ENCODE measurements at regions not wholly inside any gene's neighbourhood (a gene's known extent, or its start where the extent isn't known, plus 50 kb on each side); places are given as distances from the start of the nearest gene placed in this dataset.
"Not testable (repeated sequence)": the region's sequence is repeated elsewhere in the genome, so short reads cannot be mapped to it uniquely, and the experiment has no call there.

- not testable (repeated sequence) for H3K27ac ChIP-seq (replicated peaks; ENCODE audit: low read length); H2AK5ac ChIP-seq (ENCODE audit: low read depth, low read length); H3K14ac ChIP-seq (ENCODE audit: low read length); H3K4me3 ChIP-seq (ENCODE audit: low read length in 2 of 2); DNase-seq (ENCODE audit: low spot score); H3K4me2 ChIP-seq (ENCODE audit: insufficient read depth, low read length, poor library complexity, severe bottlenecking); H3K9ac ChIP-seq (ENCODE audit: low read depth, low read length, poor library complexity); H3K18ac ChIP-seq (ENCODE audit: low read length); H4K8ac ChIP-seq (ENCODE audit: low read depth, low read length); H3K4ac ChIP-seq (ENCODE audit: low read length); H3K36me3 ChIP-seq (replicated peaks in 1 of 2; ENCODE audit: control insufficient read depth in 2 of 2, insufficient read depth in 2 of 2, low read length in 2 of 2); H2BK5ac ChIP-seq (ENCODE audit: low read length); H4K91ac ChIP-seq (ENCODE audit: low read depth, low read length, poor library complexity); H2AFZ ChIP-seq (ENCODE audit: low read length); H3K23ac ChIP-seq (ENCODE audit: low read depth, low read length, poor library complexity); H2BK120ac ChIP-seq (ENCODE audit: low read depth, low read length); H2BK12ac ChIP-seq (ENCODE audit: low read length); H3K79me1 ChIP-seq (ENCODE audit: low read depth, low read length); H3K4me1 ChIP-seq (ENCODE audit: control insufficient read depth in 2 of 2, insufficient read depth in 1 of 2, low read depth in 1 of 2, low read length in 2 of 2); H3K27me3 ChIP-seq (ENCODE audit: control insufficient read depth in 3 of 3, insufficient read depth in 3 of 3, low read depth in 1 of 3, low read length in 3 of 3); H2BK15ac ChIP-seq (ENCODE audit: low read length); H3K9me3 ChIP-seq (replicated peaks in 1 of 2; ENCODE audit: control insufficient read depth in 2 of 2, insufficient read depth in 1 of 2, low read depth in 1 of 2, low read length in 2 of 2)
- no CpG with 5 or more reads among the region's 4 CpGs for WGBS, 2 donors (ENCODE audit: extremely low coverage in 2 of 2, insufficient read length in 2 of 2, insufficient replicate concordance in 1 of 2)
Observed at GRCh38 chr2:48061656-48062055, 155.4 kb upstream of the FBXO11 start.

GRCh38 chr2:48065096-48065495 lies 158.8 kb upstream of the FBXO11 start:
- Histone ChIP-seq H3K4me2 (ENCODE audit: insufficient read depth, low read length, poor library complexity, severe bottlenecking) (no peak overlapping the region), H3K9me3 (replicated peaks in 1 of 2; ENCODE audit: control insufficient read depth in 2 of 2, insufficient read depth in 1 of 2, low read depth in 1 of 2, low read length in 2 of 2) (no peaks in the 10 kb centered on the region), H3K4ac (ENCODE audit: low read length) (no peak overlapping the region), H4K8ac (ENCODE audit: low read depth, low read length) (no peak overlapping the region), H3K79me1 (ENCODE audit: low read depth, low read length) (no peaks in the 10 kb centered on the region), H3K36me3 (replicated peaks in 1 of 2; ENCODE audit: control insufficient read depth in 2 of 2, insufficient read depth in 2 of 2, low read length in 2 of 2) (no peaks in the 10 kb centered on the region), H2BK15ac (ENCODE audit: low read length) (no peak overlapping the region), H3K23ac (ENCODE audit: low read depth, low read length, poor library complexity) (no peak overlapping the region), H2BK12ac (ENCODE audit: low read length) (no peak overlapping the region), H3K27me3 (ENCODE audit: control insufficient read depth in 3 of 3, insufficient read depth in 3 of 3, low read depth in 1 of 3, low read length in 3 of 3) (no peaks in the 10 kb centered on the region), H2AFZ (ENCODE audit: low read length) (no peak overlapping the region), H2BK120ac (ENCODE audit: low read depth, low read length) (no peak overlapping the region), H2BK5ac (ENCODE audit: low read length) (no peak overlapping the region), H3K18ac (ENCODE audit: low read length) (no peak overlapping the region), H3K27ac (replicated peaks; ENCODE audit: low read length) (no peak overlapping the region), H2AK5ac (ENCODE audit: low read depth, low read length) (no peak overlapping the region), H3K4me1 (ENCODE audit: control insufficient read depth in 2 of 2, insufficient read depth in 1 of 2, low read depth in 1 of 2, low read length in 2 of 2) (no peaks in the 10 kb centered on the region), H3K9ac (ENCODE audit: low read depth, low read length, poor library complexity) (no peak overlapping the region), H3K14ac (ENCODE audit: low read length) (no peak overlapping the region), H3K4me3 (ENCODE audit: low read length in 2 of 2) (no peak overlapping the region), H4K91ac (ENCODE audit: low read depth, low read length, poor library complexity) (no peak overlapping the region)
- no peak for DNase-seq (ENCODE audit: low spot score)

GRCh38 chr2:48066000-48066399 lies 159.7 kb upstream of the FBXO11 start:
- Histone ChIP-seq H3K79me1 (ENCODE audit: low read depth, low read length) (no peaks in the 10 kb centered on the region), H3K36me3 (replicated peaks in 1 of 2; ENCODE audit: control insufficient read depth in 2 of 2, insufficient read depth in 2 of 2, low read length in 2 of 2) (no peaks in the 10 kb centered on the region), H3K4me2 (ENCODE audit: insufficient read depth, low read length, poor library complexity, severe bottlenecking) (no peak overlapping the region), H2BK15ac (ENCODE audit: low read length) (no peak overlapping the region), H3K27ac (replicated peaks; ENCODE audit: low read length) (no peak overlapping the region), H2BK5ac (ENCODE audit: low read length) (no peak overlapping the region), H3K4me1 (ENCODE audit: control insufficient read depth in 2 of 2, insufficient read depth in 1 of 2, low read depth in 1 of 2, low read length in 2 of 2) (no peaks in the 10 kb centered on the region), H3K9ac (ENCODE audit: low read depth, low read length, poor library complexity) (no peak overlapping the region), H2BK12ac (ENCODE audit: low read length) (no peak overlapping the region), H3K23ac (ENCODE audit: low read depth, low read length, poor library complexity) (no peak overlapping the region), H4K8ac (ENCODE audit: low read depth, low read length) (no peak overlapping the region), H4K91ac (ENCODE audit: low read depth, low read length, poor library complexity) (no peak overlapping the region), H2AFZ (ENCODE audit: low read length) (no peak overlapping the region), H3K4me3 (ENCODE audit: low read length in 2 of 2) (no peak overlapping the region), H3K4ac (ENCODE audit: low read length) (no peak overlapping the region), H3K27me3 (ENCODE audit: control insufficient read depth in 3 of 3, insufficient read depth in 3 of 3, low read depth in 1 of 3, low read length in 3 of 3) (no peaks in the 10 kb centered on the region), H3K18ac (ENCODE audit: low read length) (no peak overlapping the region), H2AK5ac (ENCODE audit: low read depth, low read length) (no peak overlapping the region), H3K9me3 (replicated peaks in 1 of 2; ENCODE audit: control insufficient read depth in 2 of 2, insufficient read depth in 1 of 2, low read depth in 1 of 2, low read length in 2 of 2) (no peaks in the 10 kb centered on the region), H2BK120ac (ENCODE audit: low read depth, low read length) (no peak overlapping the region), H3K14ac (ENCODE audit: low read length) (no peak overlapping the region)
- DNase-seq (ENCODE audit: low spot score) = no peak
- WGBS, 2 donors (ENCODE audit: extremely low coverage in 2 of 2, insufficient read length in 2 of 2, insufficient replicate concordance in 1 of 2) = no CpG with 5 or more reads among the region's 2 CpGs

- H3K4ac ChIP-seq (ENCODE audit: low read length) = no peak overlapping the region
- H2AK5ac ChIP-seq (ENCODE audit: low read depth, low read length) = no peak overlapping the region
- no peak overlapping the region for H3K18ac ChIP-seq (ENCODE audit: low read length)
- no peak overlapping the region for H3K4me3 ChIP-seq (ENCODE audit: low read length in 2 of 2)
- no peak for DNase-seq (ENCODE audit: low spot score)
- H2AFZ ChIP-seq (ENCODE audit: low read length) = no peak overlapping the region
- peaks cover 0 to 4% of the 10 kb centered on the region in 2 donors for H3K4me1 ChIP-seq (ENCODE audit: control insufficient read depth in 2 of 2, insufficient read depth in 1 of 2, low read depth in 1 of 2, low read length in 2 of 2)
- H2BK5ac ChIP-seq (ENCODE audit: low read length) = no peak overlapping the region
- no peak overlapping the region for H2BK15ac ChIP-seq (ENCODE audit: low read length)
- H2BK12ac ChIP-seq (ENCODE audit: low read length) = no peak overlapping the region
- H3K79me1 ChIP-seq (ENCODE audit: low read depth, low read length) = no peaks in the 10 kb centered on the region
- no peaks in the 10 kb centered on the region for H3K9me3 ChIP-seq (replicated peaks in 1 of 2; ENCODE audit: control insufficient read depth in 2 of 2, insufficient read depth in 1 of 2, low read depth in 1 of 2, low read length in 2 of 2)
- H3K9ac ChIP-seq (ENCODE audit: low read depth, low read length, poor library complexity) = no peak overlapping the region
- no peak overlapping the region for H4K91ac ChIP-seq (ENCODE audit: low read depth, low read length, poor library complexity)
- H3K23ac ChIP-seq (ENCODE audit: low read depth, low read length, poor library complexity) = no peak overlapping the region
- no peak overlapping the region for H3K4me2 ChIP-seq (ENCODE audit: insufficient read depth, low read length, poor library complexity, severe bottlenecking)
- no peaks in the 10 kb centered on the region for H3K27me3 ChIP-seq (ENCODE audit: control insufficient read depth in 3 of 3, insufficient read depth in 3 of 3, low read depth in 1 of 3, low read length in 3 of 3)
- no peak overlapping the region for H3K27ac ChIP-seq (replicated peaks; ENCODE audit: low read length)
- H3K14ac ChIP-seq (ENCODE audit: low read length) = no peak overlapping the region
- no peaks in the 10 kb centered on the region for H3K36me3 ChIP-seq (replicated peaks in 1 of 2; ENCODE audit: control insufficient read depth in 2 of 2, insufficient read depth in 2 of 2, low read length in 2 of 2)
- no peak overlapping the region for H4K8ac ChIP-seq (ENCODE audit: low read depth, low read length)
- H2BK120ac ChIP-seq (ENCODE audit: low read depth, low read length) = no peak overlapping the region
Observed at GRCh38 chr2:48069769-48070168, 163.5 kb upstream of the FBXO11 start.
